HepG2 (cell line): ENCODE measurements at regions not wholly inside any gene's neighbourhood (a gene's known extent, or its start where the extent isn't known, plus 50 kb on each side); places are given as distances from the start of the nearest gene placed in this dataset.

Experiments
- ATAC-seq: fragments of 200-7000 bp; cut with Tn5 transposase; 3 replicates; pipeline ENCODE4 v1.9.1; 2020; ENCODE audit warnings: mild to moderate bottlenecking, moderate library complexity
- BruUV-seq: library from RNA; stranded (reverse); fragments of 400-500 nt; replicated peaks from 2 replicates; lab custom pipeline; 2021; lab: Mats Ljungman, UMichigan
- CTCF ChIA-PET: fragments of 300-600 bp; formaldehyde crosslinking; extraction: SDS; loops from one replicate; lab custom pipeline; 2021; ENCODE audit warnings: low total read pairs, inconsistent platforms, low intra/inter-chr PET ratio; lab: Yijun Ruan, JAX
- POLR2A ChIA-PET: fragments of 350-600 bp; sonication (Branson Sonifier 250); formaldehyde crosslinking; loops from one replicate; lab custom pipeline; 2020; ENCODE audit warnings: antibody characterized with exemption, inconsistent platforms; lab: Yijun Ruan, JAX
- DNase-seq: peaks from one replicate; pipeline ENCODE4 v3.0.0-alpha.2; 2015; ENCODE audit warnings: low spot score
- FAIRE-seq: peaks from 3 replicates; lab custom pipeline; 2011; peaks lifted over from hg19 to GRCh38; lab: Jason Lieb, UNC
- H2AFZ ChIP-seq: one replicate; pipeline ENCODE4 v1.6.1; 2011; ENCODE audit warnings: low read length, inconsistent platforms
- H3K27ac ChIP-seq: fragments of 300-600 bp; 3 replicates; pipeline ENCODE4 v1.8.0; 2011; ENCODE audit warnings: mixed run types, mild to moderate bottlenecking, mixed read lengths, low read length, inconsistent platforms; ENCODE audit not compliant: insufficient read depth; ENCODE audit errors: extremely low read length
- H3K27me3 ChIP-seq, 2 experiments: fragments of 200-600 bp in 1 of 2; 2 replicates in 1 of 2; 3 replicates in 1 of 2; pipeline versions ENCODE4 v1.6.0 to v1.8.0; 2011; ENCODE audit warnings: low read length in 2 of 2, mild to moderate bottlenecking in 2 of 2, moderate library complexity in 2 of 2, inconsistent platforms in 1 of 2; ENCODE audit not compliant: insufficient read depth in 2 of 2, control insufficient read depth in 1 of 2
- H3K36me3 ChIP-seq, 2 experiments: fragments of 200-600 bp in 1 of 2; replicated peaks in 1 of 2; 2 replicates in 1 of 2; 3 replicates in 1 of 2; pipeline versions ENCODE4 v1.5.1 to v1.8.0; 2011; ENCODE audit warnings: low read length in 2 of 2, inconsistent platforms in 1 of 2; ENCODE audit not compliant: insufficient read depth in 2 of 2, control insufficient read depth in 1 of 2
- H3K4me1 ChIP-seq: 2 replicates; pipeline ENCODE4 v1.5.1; 2012; ENCODE audit warnings: low read length, inconsistent platforms; ENCODE audit not compliant: insufficient read depth
- H3K4me2 ChIP-seq: 2 replicates; pipeline ENCODE4 v1.6.0; 2011; ENCODE audit warnings: low read depth, low read length, inconsistent platforms
- H3K4me3 ChIP-seq, 3 experiments: fragments of 200-600 bp in 1 of 3; sonication (generic), shearing (Covaris generic) in 1 of 3; replicated peaks in 1 of 3; 2 replicates each; pipeline ENCODE4 v1.5.1; 2011 to 2016; ENCODE audit warnings: low read length in 3 of 3, inconsistent platforms in 2 of 3, low read depth in 2 of 3, mild to moderate bottlenecking in 2 of 3, control low read depth in 1 of 3, mixed read lengths in 1 of 3; ENCODE audit not compliant: insufficient read depth in 1 of 3
- H3K79me2 ChIP-seq: one replicate; pipeline ENCODE4 v1.6.1; 2011; ENCODE audit warnings: low read length, inconsistent platforms; ENCODE audit not compliant: insufficient read depth
- H3K9ac ChIP-seq: 2 replicates; pipeline ENCODE4 v1.6.0; 2011; ENCODE audit warnings: mild to moderate bottlenecking, low read depth, low read length, inconsistent platforms; ENCODE audit not compliant: insufficient read depth
- H3K9me3 ChIP-seq: 2 replicates; pipeline ENCODE4 v1.5.1; 2012; ENCODE audit warnings: mild to moderate bottlenecking, low read length
- H4K20me1 ChIP-seq: 2 replicates; pipeline ENCODE4 v1.6.0; 2011; ENCODE audit warnings: inconsistent platforms, mild to moderate bottlenecking, low read length, moderate library complexity; ENCODE audit not compliant: insufficient read depth
- EEA1 ChIP-seq: sonication (generic); formaldehyde crosslinking; IDR thresholded peaks from 2 replicates; pipeline ENCODE4 v1.5.1; 2020; ENCODE audit warnings: mild to moderate bottlenecking, missing genetic modification reagents, borderline replicate concordance
- HNF4G ChIP-seq, 2 experiments: sonication (generic) in 1 of 2; formaldehyde crosslinking in 1 of 2; IDR thresholded peaks; 2 replicates each; pipeline versions ENCODE4 v1.4.0 to v1.6.1; 2011 to 2020; ENCODE audit warnings: borderline replicate concordance in 2 of 2, low read depth in 2 of 2, mild to moderate bottlenecking in 2 of 2, low read length in 1 of 2, missing genetic modification reagents in 1 of 2, moderate library complexity in 1 of 2
- ISL2 ChIP-seq: sonication (generic); formaldehyde crosslinking; IDR thresholded peaks from 2 replicates; pipeline ENCODE4 v1.5.0; 2020; ENCODE audit warnings: missing genetic modification reagents
- KDM2A ChIP-seq: sonication (generic); formaldehyde crosslinking; IDR thresholded peaks from 2 replicates; pipeline ENCODE4 v1.4.0; 2020; ENCODE audit warnings: low read depth, missing genetic modification reagents, borderline replicate concordance
- KLF16 ChIP-seq, 2 experiments: sonication (generic) in 1 of 2; formaldehyde crosslinking in 1 of 2; IDR thresholded peaks; 2 replicates each; pipeline versions ENCODE4 v1.6.1 to v1.8.0; 2016 to 2023; ENCODE audit warnings: missing genetic modification reagents in 2 of 2, missing compliant biosample characterization in 1 of 2
- MYNN ChIP-seq: sonication (generic); formaldehyde crosslinking; IDR thresholded peaks from 2 replicates; pipeline ENCODE4 v1.4.0; 2020; ENCODE audit warnings: mild to moderate bottlenecking, low read depth, missing genetic modification reagents
- NFYC ChIP-seq: IDR thresholded peaks from 2 replicates; pipeline ENCODE4 v1.6.1; 2016; ENCODE audit warnings: missing genetic modification reagents, missing compliant biosample characterization
- PTBP1 ChIP-seq: fragments of 200-400 bp; formaldehyde crosslinking; IDR thresholded peaks from 2 replicates; pipeline ENCODE4 v1.6.1; 2018; ENCODE audit warnings: low read length, low read depth; ENCODE audit not compliant: poor library complexity, severe bottlenecking
- RELA ChIP-seq: sonication (generic); formaldehyde crosslinking; IDR thresholded peaks from 2 replicates; pipeline ENCODE4 v1.4.0; 2020; ENCODE audit warnings: missing genetic modification reagents
- RORA ChIP-seq: sonication (generic); formaldehyde crosslinking; IDR thresholded peaks from 2 replicates; pipeline ENCODE4 v1.5.0; 2020; ENCODE audit warnings: mild to moderate bottlenecking, missing genetic modification reagents, moderate library complexity
- SCMH1 ChIP-seq: sonication (generic); formaldehyde crosslinking; IDR thresholded peaks from 2 replicates; pipeline ENCODE4 v1.9.0; 2021; ENCODE audit warnings: missing genetic modification reagents, mild to moderate bottlenecking, borderline replicate concordance
- SNAPC2 ChIP-seq: sonication (generic); formaldehyde crosslinking; IDR thresholded peaks from 2 replicates; pipeline ENCODE4 v1.8.1; 2022; ENCODE audit warnings: mild to moderate bottlenecking, missing genetic modification reagents
- SRY ChIP-seq: sonication (generic); formaldehyde crosslinking; IDR thresholded peaks from 2 replicates; pipeline ENCODE4 v1.8.0; 2022; ENCODE audit warnings: mild to moderate bottlenecking, missing genetic modification reagents
- TARDBP ChIP-seq: sonication (generic); formaldehyde crosslinking; IDR thresholded peaks from 2 replicates; pipeline ENCODE4 v1.8.0; 2022; ENCODE audit warnings: mild to moderate bottlenecking, missing genetic modification reagents
- U2AF1 ChIP-seq: fragments of 200-400 bp; formaldehyde crosslinking; optimal IDR thresholded peaks from 2 replicates; pipeline ENCODE3; 2017; ENCODE audit warnings: mild to moderate bottlenecking, low read depth, low read length
- ZBTB2 ChIP-seq: sonication (generic); formaldehyde crosslinking; IDR thresholded peaks from 2 replicates; pipeline ENCODE4 v1.8.0; 2022; ENCODE audit warnings: low read depth, missing genetic modification reagents
- ZNF274 ChIP-seq: sonication (generic); formaldehyde crosslinking; IDR thresholded peaks from 2 replicates; pipeline ENCODE4 v1.5.1; 2020; ENCODE audit warnings: mild to moderate bottlenecking, missing genetic modification reagents
- ZNF350 ChIP-seq: sonication (generic); formaldehyde crosslinking; IDR thresholded peaks from 2 replicates; pipeline ENCODE4 v1.4.0; 2020; ENCODE audit warnings: mild to moderate bottlenecking, low read depth, missing genetic modification reagents, borderline replicate concordance
- ZNF446 ChIP-seq: sonication (generic); formaldehyde crosslinking; IDR thresholded peaks from 2 replicates; pipeline ENCODE4 v1.5.0; 2020; ENCODE audit warnings: mild to moderate bottlenecking, missing genetic modification reagents
- ZNF737 ChIP-seq: sonication (generic); formaldehyde crosslinking; IDR thresholded peaks from 2 replicates; pipeline ENCODE4 v1.5.0; 2020; ENCODE audit warnings: missing genetic modification reagents, mild to moderate bottlenecking, borderline replicate concordance
- WGBS: methylation state at CpG from one replicate; pipeline ENCODE4 v1.1.6; 2017; ENCODE audit warnings: low lambda C conversion rate; 5-methylcytosine and 5-hydroxymethylcytosine counted together
- in situ Hi-C: cut with HindIII; loops from 2 replicates; pipeline ENCODE4 v1.10.0; 2017; ENCODE audit warnings: low pct_unique_long_range_greater_than_20kb; ENCODE audit not compliant: extremely low pct_ligation_motif_present
- intact Hi-C: fragments of 100-400 bp; cut with micrococcal nuclease; formaldehyde crosslinking; loops from one replicate; pipeline ENCODE4 v1.10.0; 2022; ENCODE audit not compliant: unreplicated experiment

- TF ChIP-seq ZBTB2 (CRISPR knock-in tag) (no peak), U2AF1 (no peak), ZNF350 (CRISPR knock-in tag) (no peak), PTBP1 (no peak)
Measured at GRCh38 chr4:136768925-136769275, 763.4 kb downstream of the PCDH18 start (continued).

GRCh38 chr4:136768213-136768924 is 763.9 kb downstream of the PCDH18 start:
- FAIRE-seq (no peak), DNase-seq (no peak), ATAC-seq (no peak)
- no peaks in the 10 kb centered on the region for H3K27me3 ChIP-seq
- no peak overlapping the region for H3K4me3 ChIP-seq
- no peak overlapping the region for H3K27ac ChIP-seq
- no peak overlapping the region for H3K4me2 ChIP-seq
- in situ Hi-C loops: no loop called here
- intact Hi-C loops: no loop called here
- no peak overlapping the region for H3K9ac ChIP-seq
- H4K20me1 ChIP-seq: no peaks in the 10 kb centered on the region
- WGBS: 13% methylated on average over 3 of the region's 3 CpGs
- H2AFZ ChIP-seq: no peak overlapping the region
- no peaks in the 10 kb centered on the region for H3K79me2 ChIP-seq
- H3K36me3 ChIP-seq: no peaks in the 10 kb centered on the region
- H3K4me1 ChIP-seq: no peaks in the 10 kb centered on the region
- ChIA-PET CTCF (no interaction called here), POLR2A (no interaction called here)
- TF ChIP-seq MYNN (CRISPR knock-in tag) (no peak), TARDBP (CRISPR knock-in tag) (no peak), NFYC (CRISPR knock-in tag) (no peak), RELA (CRISPR knock-in tag) (no peak), ZNF737 (CRISPR knock-in tag) (no peak), RORA (CRISPR knock-in tag) (no peak), SCMH1 (CRISPR knock-in tag) (no peak), SNAPC2 (no peak), ZNF274 (CRISPR knock-in tag) (no peak), EEA1 (CRISPR knock-in tag) (no peak), KLF16 (CRISPR knock-in tag; IDR thresholded peaks at IDR 0.05) (no peak), SRY (CRISPR knock-in tag) (no peak), ISL2 (CRISPR knock-in tag) (no peak), HNF4G (IDR thresholded peaks at IDR 0.05; ENCODE audit: borderline replicate concordance, low read depth, low read length) (no peak), HNF4G (CRISPR knock-in tag; IDR thresholded peaks at IDR 0.05; ENCODE audit: borderline replicate concordance, low read depth) (no peak), ZNF446 (CRISPR knock-in tag) (no peak), KDM2A (no peak), ZNF350 (CRISPR knock-in tag) (no peak)
- no peaks in the 10 kb centered on the region for H3K9me3 ChIP-seq
- BruUV-seq: no TSS peak
